ENCODE measurements at regions not wholly inside any gene's neighbourhood (a gene's known extent, or its start where the extent isn't known, plus 50 kb on each side); places are given as distances from the start of the nearest gene placed in this dataset.
"Not testable (repeated sequence)": the region's sequence is repeated elsewhere in the genome, so short reads cannot be mapped to it uniquely, and the experiment has no call there.

- DNase-seq: no peak
These were observed 178.1 kb upstream of the TOX3 start for GRCh38 chr16:52725043-52725442.

GRCh38 chr16:52721331-52721730 lies 174.4 kb upstream of the TOX3 start:
- DNase-seq: no peak

GRCh38 chr16:52718046-52718445 lies 171.1 kb upstream of the TOX3 start:
- DNase-seq: no peak

GRCh38 chr16:52713740-52714139 lies 166.8 kb upstream of the TOX3 start:
- no peak for DNase-seq

- DNase-seq: no peak
These were observed 162.4 kb upstream of the TOX3 start for GRCh38 chr16:52709306-52709705.

GRCh38 chr16:52708476-52708875 lies 161.5 kb upstream of the TOX3 start:
- no peak for DNase-seq

GRCh38 chr16:52707676-52708337 lies 160.9 kb upstream of the TOX3 start:
- DNase-seq: no peak

GRCh38 chr16:52705122-52705521 lies 158.2 kb upstream of the TOX3 start:
- no peak for DNase-seq

GRCh38 chr16:52697971-52698370 lies 151.0 kb upstream of the TOX3 start:
- no peak for DNase-seq

- DNase-seq: no peak
These were observed 149.2 kb upstream of the TOX3 start for GRCh38 chr16:52696126-52696525.

GRCh38 chr16:52690468-52690867 lies 143.5 kb upstream of the TOX3 start:
- no peak for DNase-seq

- DNase-seq: no peak
These were observed 134.1 kb upstream of the TOX3 start for GRCh38 chr16:52680993-52681392.

- no peak for DNase-seq
These were observed 130.6 kb upstream of the TOX3 start for GRCh38 chr16:52677501-52677900.

- DNase-seq: no peak
These were observed 130.0 kb upstream of the TOX3 start for GRCh38 chr16:52676959-52677358.

GRCh38 chr16:52671590-52671989 lies 124.6 kb upstream of the TOX3 start:
- no peak for DNase-seq

GRCh38 chr16:52657924-52658323 lies 111.0 kb upstream of the TOX3 start:
- DNase-seq: no peak

GRCh38 chr16:52655916-52656315 lies 109.0 kb upstream of the TOX3 start:
- DNase-seq: not testable (repeated sequence)

GRCh38 chr16:52655156-52655555 lies 108.2 kb upstream of the TOX3 start:
- not testable (repeated sequence) for DNase-seq

GRCh38 chr16:52652033-52652432 lies 105.1 kb upstream of the TOX3 start:
- DNase-seq: no peak

- DNase-seq: no peak
These were observed 103.8 kb upstream of the TOX3 start for GRCh38 chr16:52650789-52651188.

GRCh38 chr16:52650318-52650717 lies 103.4 kb upstream of the TOX3 start:
- DNase-seq: no peak

- no peak for DNase-seq
These were observed 102.9 kb upstream of the TOX3 start for GRCh38 chr16:52649870-52650269.

GRCh38 chr16:52647588-52647987 lies 100.6 kb upstream of the TOX3 start:
- no peak for DNase-seq

GRCh38 chr16:52643006-52643405 lies 96.1 kb upstream of the TOX3 start:
- no peak for DNase-seq

GRCh38 chr16:52634528-52634927 lies 87.6 kb upstream of the TOX3 start:
- DNase-seq: no peak

GRCh38 chr16:52634104-52634503 lies 87.2 kb upstream of the TOX3 start:
- DNase-seq: no peak
